ENCODE measurements at regions not wholly inside any gene's neighbourhood (a gene's known extent, or its start where the extent isn't known, plus 50 kb on each side); places are given as distances from the start of the nearest gene placed in this dataset.

GRCh38 chr20:57053067-57053466, 213.4 kb downstream of the BMP7 start:
- Mint-ChIP-seq H3K9me3 (ENCODE audit: low read depth, unreplicated experiment) (peaks cover 2% of the 10 kb centered on the region), H3K4me3 (ENCODE audit: low read depth, unreplicated experiment) (no peak overlapping the region), H3K27ac (ENCODE audit: unreplicated experiment) (no peak overlapping the region), H3K27me3 (ENCODE audit: unreplicated experiment) (peaks cover 25% of the 10 kb centered on the region), H3K36me3 (ENCODE audit: insufficient read depth, unreplicated experiment) (no peaks in the 10 kb centered on the region), H3K4me1 (ENCODE audit: low read depth, unreplicated experiment) (peaks cover under 1% of the 10 kb centered on the region)
- no peak for TF ChIP-seq CTCF (IDR thresholded peaks at IDR 0.05; ENCODE audit: unreplicated experiment)
- BruUV-seq (replicated peaks), result no TSS peak
- intact Hi-C loops (cut with micrococcal nuclease; ENCODE audit: unreplicated experiment), result no loop called here
- no peak for DNase-seq
- CTCF ChIA-PET, result no interaction called here

GRCh38 chr20:57053793-57054552, 212.5 kb downstream of the BMP7 start:
- no peak for TF ChIP-seq CTCF (IDR thresholded peaks at IDR 0.05; ENCODE audit: unreplicated experiment)
- intact Hi-C loops (cut with micrococcal nuclease; ENCODE audit: unreplicated experiment), result no loop called here
- peaks cover 2% of the 10 kb centered on the region for H3K9me3 Mint-ChIP-seq (ENCODE audit: low read depth, unreplicated experiment)
- H3K4me1 Mint-ChIP-seq (ENCODE audit: low read depth, unreplicated experiment), result no peaks in the 10 kb centered on the region
- H3K36me3 Mint-ChIP-seq (ENCODE audit: insufficient read depth, unreplicated experiment), result no peaks in the 10 kb centered on the region
- peaks cover 16% of the 10 kb centered on the region for H3K27me3 Mint-ChIP-seq (ENCODE audit: unreplicated experiment)
- CTCF ChIA-PET, result interaction anchor here (0.7 kb wide), 1 partner anchor 1029 kb away, joined by 3 read pairs; no protein-coding TSS in a partner anchor
- BruUV-seq (replicated peaks), result no TSS peak
- no peak overlapping the region for H3K4me3 Mint-ChIP-seq (ENCODE audit: low read depth, unreplicated experiment)
- DNase-seq, result no peak
- no peak overlapping the region for H3K27ac Mint-ChIP-seq (ENCODE audit: unreplicated experiment)

- DNase-seq, result no peak
- no TSS peak for BruUV-seq (replicated peaks)
- Mint-ChIP-seq H3K27ac (ENCODE audit: unreplicated experiment) (no peak overlapping the region), H3K4me3 (ENCODE audit: low read depth, unreplicated experiment) (no peak overlapping the region), H3K36me3 (ENCODE audit: insufficient read depth, unreplicated experiment) (no peaks in the 10 kb centered on the region), H3K4me1 (ENCODE audit: low read depth, unreplicated experiment) (no peaks in the 10 kb centered on the region), H3K27me3 (ENCODE audit: unreplicated experiment) (peaks cover 9% of the 10 kb centered on the region), H3K9me3 (ENCODE audit: low read depth, unreplicated experiment) (peaks cover 2% of the 10 kb centered on the region)
- intact Hi-C loops (cut with micrococcal nuclease; ENCODE audit: unreplicated experiment), result no loop called here
- no peak for TF ChIP-seq CTCF (IDR thresholded peaks at IDR 0.05; ENCODE audit: unreplicated experiment)
- CTCF ChIA-PET, result no interaction called here
Observed at GRCh38 chr20:57055345-57055744, 211.1 kb downstream of the BMP7 start.

GRCh38 chr20:57056651-57057050, 209.8 kb downstream of the BMP7 start:
- intact Hi-C loops (cut with micrococcal nuclease; ENCODE audit: unreplicated experiment), result no loop called here
- TF ChIP-seq CTCF (IDR thresholded peaks at IDR 0.05; ENCODE audit: unreplicated experiment), result no peak
- peaks cover 2% of the 10 kb centered on the region for H3K27me3 Mint-ChIP-seq (ENCODE audit: unreplicated experiment)
- H3K9me3 Mint-ChIP-seq (ENCODE audit: low read depth, unreplicated experiment), result peaks cover 2% of the 10 kb centered on the region
- DNase-seq, result no peak
- H3K27ac Mint-ChIP-seq (ENCODE audit: unreplicated experiment), result no peak overlapping the region
- CTCF ChIA-PET, result no interaction called here
- H3K4me1 Mint-ChIP-seq (ENCODE audit: low read depth, unreplicated experiment), result no peaks in the 10 kb centered on the region
- no peaks in the 10 kb centered on the region for H3K36me3 Mint-ChIP-seq (ENCODE audit: insufficient read depth, unreplicated experiment)
- BruUV-seq (replicated peaks), result no TSS peak
- H3K4me3 Mint-ChIP-seq (ENCODE audit: low read depth, unreplicated experiment), result no peak overlapping the region
